ENCODE measurements at regions not wholly inside any gene's neighbourhood (a gene's known extent, or its start where the extent isn't known, plus 50 kb on each side); places are given as distances from the start of the nearest gene placed in this dataset.
"Not testable (repeated sequence)": the region's sequence is repeated elsewhere in the genome, so short reads cannot be mapped to it uniquely, and the experiment has no call there.

- DNase-seq (no peak), ATAC-seq (no peak)
- Mint-ChIP-seq H3K4me3 (no peak overlapping the region), H3K9me3 (ENCODE audit: insufficient read depth) (peaks cover 7% of the 10 kb centered on the region), H3K27me3 (ENCODE audit: low read depth) (peaks cover 3% of the 10 kb centered on the region), H3K36me3 (ENCODE audit: low read depth) (no peaks in the 10 kb centered on the region), H3K27ac (no peak overlapping the region), H3K4me1 (ENCODE audit: low read depth) (no peaks in the 10 kb centered on the region)
- ChIA-PET CTCF (no interaction called here), POLR2A (no interaction called here)
These were observed 138.9 kb upstream of the MSX2 start for GRCh38 chr5:174585472-174585871.

GRCh38 chr5:174586163-174586562 lies 138.2 kb upstream of the MSX2 start:
- H3K27ac Mint-ChIP-seq; ATAC-seq; H3K27me3 Mint-ChIP-seq (ENCODE audit: low read depth); H3K4me1 Mint-ChIP-seq (ENCODE audit: low read depth); H3K4me3 Mint-ChIP-seq; POLR2A ChIA-PET; CTCF ChIA-PET; DNase-seq; H3K9me3 Mint-ChIP-seq (ENCODE audit: insufficient read depth); H3K36me3 Mint-ChIP-seq (ENCODE audit: low read depth): not testable (repeated sequence)

- CTCF ChIA-PET, result no interaction called here
These were observed 135.4 kb upstream of the MSX2 start for GRCh38 chr5:174589011-174589410.

GRCh38 chr5:174589599-174589998 lies 134.8 kb upstream of the MSX2 start:
- ATAC-seq, result no peak
- CTCF ChIA-PET, result no interaction called here
- H3K27ac Mint-ChIP-seq, result no peak overlapping the region
- no peaks in the 10 kb centered on the region for H3K27me3 Mint-ChIP-seq (ENCODE audit: low read depth)
- H3K36me3 Mint-ChIP-seq (ENCODE audit: low read depth), result no peaks in the 10 kb centered on the region
- no peaks in the 10 kb centered on the region for H3K4me1 Mint-ChIP-seq (ENCODE audit: low read depth)
- POLR2A ChIA-PET, result no interaction called here
- DNase-seq, result no peak
- peaks cover 7% of the 10 kb centered on the region for H3K9me3 Mint-ChIP-seq (ENCODE audit: insufficient read depth)
- no peak overlapping the region for H3K4me3 Mint-ChIP-seq

More at GRCh38 chr5:174589011-174589410, 135.4 kb upstream of the MSX2 start:
- H3K4me3 Mint-ChIP-seq, result no peak overlapping the region
- no peak for DNase-seq
- POLR2A ChIA-PET, result no interaction called here
- peaks cover 7% of the 10 kb centered on the region for H3K9me3 Mint-ChIP-seq (ENCODE audit: insufficient read depth)
- no peaks in the 10 kb centered on the region for H3K36me3 Mint-ChIP-seq (ENCODE audit: low read depth)
- H3K27me3 Mint-ChIP-seq (ENCODE audit: low read depth), result no peaks in the 10 kb centered on the region
- H3K4me1 Mint-ChIP-seq (ENCODE audit: low read depth), result no peaks in the 10 kb centered on the region
- no peak overlapping the region for H3K27ac Mint-ChIP-seq
- ATAC-seq, result no peak

GRCh38 chr5:174590820-174591219 lies 133.6 kb upstream of the MSX2 start:
- DNase-seq, result no peak
- POLR2A ChIA-PET, result no interaction called here
- no peaks in the 10 kb centered on the region for H3K36me3 Mint-ChIP-seq (ENCODE audit: low read depth)
- H3K9me3 Mint-ChIP-seq (ENCODE audit: insufficient read depth), result peaks cover 2% of the 10 kb centered on the region
- no peaks in the 10 kb centered on the region for H3K4me1 Mint-ChIP-seq (ENCODE audit: low read depth)
- H3K27ac Mint-ChIP-seq, result no peak overlapping the region
- CTCF ChIA-PET, result no interaction called here
- no peaks in the 10 kb centered on the region for H3K27me3 Mint-ChIP-seq (ENCODE audit: low read depth)
- no peak for ATAC-seq
- H3K4me3 Mint-ChIP-seq, result no peak overlapping the region

- H3K9me3 Mint-ChIP-seq (ENCODE audit: insufficient read depth), result no peaks in the 10 kb centered on the region
- no peak overlapping the region for H3K4me3 Mint-ChIP-seq
- no peak for DNase-seq
- CTCF ChIA-PET, result no interaction called here
- H3K36me3 Mint-ChIP-seq (ENCODE audit: low read depth), result no peaks in the 10 kb centered on the region
- H3K4me1 Mint-ChIP-seq (ENCODE audit: low read depth), result no peaks in the 10 kb centered on the region
- peaks cover 3% of the 10 kb centered on the region for H3K27me3 Mint-ChIP-seq (ENCODE audit: low read depth)
- POLR2A ChIA-PET, result no interaction called here
- no peak overlapping the region for H3K27ac Mint-ChIP-seq
- no peak for ATAC-seq
These were observed 128.0 kb upstream of the MSX2 start for GRCh38 chr5:174596429-174596828.

GRCh38 chr5:174599992-174600391 lies 124.4 kb upstream of the MSX2 start:
- CTCF ChIA-PET, result no interaction called here

GRCh38 chr5:174601946-174602345 lies 122.4 kb upstream of the MSX2 start:
- POLR2A ChIA-PET, result no interaction called here
- no peak for ATAC-seq
- Mint-ChIP-seq H3K4me3 (no peak overlapping the region), H3K9me3 (ENCODE audit: insufficient read depth) (no peaks in the 10 kb centered on the region), H3K36me3 (ENCODE audit: low read depth) (no peaks in the 10 kb centered on the region), H3K27ac (no peak overlapping the region), H3K4me1 (ENCODE audit: low read depth) (no peaks in the 10 kb centered on the region), H3K27me3 (ENCODE audit: low read depth) (peaks cover 3% of the 10 kb centered on the region)
- CTCF ChIA-PET, result no interaction called here
- no peak for DNase-seq

More at GRCh38 chr5:174599992-174600391, 124.4 kb upstream of the MSX2 start:
- ATAC-seq, result no peak
- Mint-ChIP-seq H3K27me3 (ENCODE audit: low read depth) (peaks cover 3% of the 10 kb centered on the region), H3K4me3 (no peak overlapping the region), H3K4me1 (ENCODE audit: low read depth) (no peaks in the 10 kb centered on the region), H3K36me3 (ENCODE audit: low read depth) (no peaks in the 10 kb centered on the region), H3K27ac (no peak overlapping the region), H3K9me3 (ENCODE audit: insufficient read depth) (no peaks in the 10 kb centered on the region)
- POLR2A ChIA-PET, result no interaction called here
- DNase-seq, result no peak

GRCh38 chr5:174606153-174606552 lies 118.2 kb upstream of the MSX2 start:
- Mint-ChIP-seq H3K36me3 (ENCODE audit: low read depth) (no peaks in the 10 kb centered on the region), H3K4me1 (ENCODE audit: low read depth) (no peaks in the 10 kb centered on the region), H3K27ac (no peak overlapping the region), H3K9me3 (ENCODE audit: insufficient read depth) (no peaks in the 10 kb centered on the region), H3K4me3 (no peak overlapping the region), H3K27me3 (ENCODE audit: low read depth) (peaks cover 3% of the 10 kb centered on the region)
- ChIA-PET CTCF (no interaction called here), POLR2A (no interaction called here)
- no peak for DNase-seq
- ATAC-seq, result no peak

GRCh38 chr5:174606646-174607045 lies 117.7 kb upstream of the MSX2 start:
- no peaks in the 10 kb centered on the region for H3K9me3 Mint-ChIP-seq (ENCODE audit: insufficient read depth)
- POLR2A ChIA-PET, result no interaction called here
- ATAC-seq (no peak), DNase-seq (no peak)
- CTCF ChIA-PET, result no interaction called here
- no peak overlapping the region for H3K27ac Mint-ChIP-seq
- H3K27me3 Mint-ChIP-seq (ENCODE audit: low read depth), result peaks cover 3% of the 10 kb centered on the region
- no peaks in the 10 kb centered on the region for H3K36me3 Mint-ChIP-seq (ENCODE audit: low read depth)
- no peaks in the 10 kb centered on the region for H3K4me1 Mint-ChIP-seq (ENCODE audit: low read depth)
- H3K4me3 Mint-ChIP-seq, result no peak overlapping the region

GRCh38 chr5:174607205-174607604 lies 117.2 kb upstream of the MSX2 start:
- H3K9me3 Mint-ChIP-seq (ENCODE audit: insufficient read depth), result no peaks in the 10 kb centered on the region
- H3K4me1 Mint-ChIP-seq (ENCODE audit: low read depth), result no peaks in the 10 kb centered on the region
- no peak overlapping the region for H3K27ac Mint-ChIP-seq
- DNase-seq (no peak), ATAC-seq (no peak)
- POLR2A ChIA-PET, result no interaction called here
- no peaks in the 10 kb centered on the region for H3K36me3 Mint-ChIP-seq (ENCODE audit: low read depth)
- CTCF ChIA-PET, result no interaction called here
- no peak overlapping the region for H3K4me3 Mint-ChIP-seq
- H3K27me3 Mint-ChIP-seq (ENCODE audit: low read depth), result peaks cover 3% of the 10 kb centered on the region

GRCh38 chr5:174607916-174608315 lies 116.5 kb upstream of the MSX2 start:
- ChIA-PET POLR2A (no interaction called here), CTCF (no interaction called here)
- ATAC-seq, result no peak
- Mint-ChIP-seq H3K36me3 (ENCODE audit: low read depth) (no peaks in the 10 kb centered on the region), H3K27ac (no peak overlapping the region), H3K4me1 (ENCODE audit: low read depth) (no peaks in the 10 kb centered on the region), H3K9me3 (ENCODE audit: insufficient read depth) (no peaks in the 10 kb centered on the region), H3K27me3 (ENCODE audit: low read depth) (peaks cover 3% of the 10 kb centered on the region), H3K4me3 (no peak overlapping the region)
- DNase-seq, result no peak

- no peak for DNase-seq
- no peaks in the 10 kb centered on the region for H3K4me1 Mint-ChIP-seq (ENCODE audit: low read depth)
- peaks cover 3% of the 10 kb centered on the region for H3K27me3 Mint-ChIP-seq (ENCODE audit: low read depth)
- POLR2A ChIA-PET, result no interaction called here
- no peaks in the 10 kb centered on the region for H3K36me3 Mint-ChIP-seq (ENCODE audit: low read depth)
- H3K27ac Mint-ChIP-seq, result no peak overlapping the region
- no peak overlapping the region for H3K4me3 Mint-ChIP-seq
- no peak for ATAC-seq
- CTCF ChIA-PET, result no interaction called here
- H3K9me3 Mint-ChIP-seq (ENCODE audit: insufficient read depth), result no peaks in the 10 kb centered on the region
These were observed 115.7 kb upstream of the MSX2 start for GRCh38 chr5:174608631-174609097.

Measured in activated CD8-positive, alpha-beta T cell treated with anti-CD3 and anti-CD28 coated beads, Interleukin-2, amount 10 ng/mL, durations not matched to agents 7 days and 5 days (primary cell).